Parathyroid adenoma (tissue), 2 donors: ENCODE measurements at regions not wholly inside any gene's neighbourhood (a gene's known extent, or its start where the extent isn't known, plus 50 kb on each side); places are given as distances from the start of the nearest gene placed in this dataset.

Source experiments
- H2AFZ ChIP-seq: fragments of 300-600 bp; sonication (generic); one replicate; pipeline ENCODE4 v1.7.0; 2017; ENCODE audit warnings: antibody characterized with exemption, mild to moderate bottlenecking
- H3K27ac ChIP-seq: fragments of 300-600 bp; sonication (generic); one replicate; pipeline ENCODE4 v1.7.0; 2017
- H3K27me3 ChIP-seq: fragments of 300-600 bp; sonication (generic); one replicate; pipeline ENCODE4 v1.7.0; 2017; ENCODE audit warnings: low read length; ENCODE audit not compliant: control insufficient read depth, insufficient read depth
- H3K36me3 ChIP-seq: fragments of 300-600 bp; sonication (generic); one replicate; pipeline ENCODE4 v1.7.0; 2017; ENCODE audit warnings: low read length; ENCODE audit not compliant: control insufficient read depth, insufficient read depth
- H3K4me1 ChIP-seq: fragments of 300-600 bp; sonication (generic); one replicate; pipeline ENCODE4 v1.7.0; 2017; ENCODE audit warnings: control low read depth
- H3K4me2 ChIP-seq: fragments of 300-600 bp; sonication (generic); one replicate; pipeline ENCODE4 v1.7.0; 2017; ENCODE audit warnings: low read length
- H3K4me3 ChIP-seq: fragments of 300-600 bp; sonication (generic); one replicate; pipeline ENCODE4 v1.7.0; 2017; ENCODE audit warnings: low read depth, low read length
- H3K79me2 ChIP-seq: fragments of 300-600 bp; sonication (generic); one replicate; pipeline ENCODE4 v1.7.0; 2017; ENCODE audit warnings: control low read depth
- H3K9ac ChIP-seq: fragments of 300-600 bp; sonication (generic); one replicate; pipeline ENCODE4 v1.7.0; 2017; ENCODE audit warnings: mild to moderate bottlenecking
- H3K9me3 ChIP-seq: fragments of 300-600 bp; sonication (generic); one replicate; pipeline ENCODE4 v1.7.0; 2017; ENCODE audit warnings: low read length; ENCODE audit not compliant: control insufficient read depth
- CTCF ChIP-seq: fragments of 300-600 bp; sonication (generic); IDR thresholded peaks from one replicate; pipeline ENCODE4 v1.7.0; 2017; ENCODE audit warnings: antibody characterized with exemption, mild to moderate bottlenecking
- donor health status: primary hyperparathyroidism.

DNA sequence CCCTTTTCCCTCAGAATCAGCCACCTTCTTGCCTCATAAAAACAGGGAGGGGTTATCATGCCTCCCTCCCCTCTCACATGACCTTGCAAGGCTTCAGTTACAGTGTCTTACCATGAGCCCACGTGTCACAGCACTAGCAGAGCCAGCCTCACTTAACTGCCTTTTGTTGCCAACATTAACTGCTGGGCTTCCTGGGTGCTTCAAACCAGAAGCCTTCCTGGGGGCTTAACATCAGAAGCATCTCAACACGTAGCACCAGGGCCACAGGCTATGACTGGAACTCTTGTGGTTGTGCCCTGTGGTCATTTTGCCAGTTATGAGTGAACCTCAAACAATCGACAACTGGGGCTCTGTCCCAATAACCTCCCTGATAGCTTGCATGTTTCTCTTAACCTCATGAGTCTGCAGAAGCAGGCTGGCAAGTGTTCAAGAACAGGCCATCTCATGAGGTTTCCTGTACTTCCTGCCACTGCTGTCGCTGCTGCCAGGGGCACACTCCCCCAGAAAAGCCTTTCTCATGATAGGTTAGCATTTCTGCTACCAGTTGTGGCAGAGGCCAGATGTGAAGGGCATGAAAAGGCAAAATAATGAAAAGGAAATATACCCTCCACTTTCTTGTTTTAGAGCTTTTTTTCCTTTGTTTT lies 132.2 kb downstream of the GLUL start:
- no peaks in the 10 kb centered on the region for H3K36me3 ChIP-seq
- no peaks in the 10 kb centered on the region for H3K9me3 ChIP-seq
- TF ChIP-seq CTCF: no peak
- no peak overlapping the region for H3K4me2 ChIP-seq
- no peak overlapping the region for H3K27ac ChIP-seq
- H3K27me3 ChIP-seq: no peaks in the 10 kb centered on the region
- H3K4me3 ChIP-seq: no peak overlapping the region
- H3K79me2 ChIP-seq: no peaks in the 10 kb centered on the region
- H3K9ac ChIP-seq: no peak overlapping the region
- H2AFZ ChIP-seq: no peak overlapping the region
- H3K4me1 ChIP-seq: no peaks in the 10 kb centered on the region

GRCh38 chr1:182257369-182258063 lies 134.1 kb downstream of the GLUL start:
- Histone ChIP-seq H3K9ac (no peak overlapping the region), H3K9me3 (no peaks in the 10 kb centered on the region), H3K4me3 (no peak overlapping the region), H2AFZ (no peak overlapping the region), H3K27me3 (no peaks in the 10 kb centered on the region), H3K79me2 (no peaks in the 10 kb centered on the region), H3K27ac (no peak overlapping the region), H3K4me1 (no peaks in the 10 kb centered on the region), H3K36me3 (no peaks in the 10 kb centered on the region), H3K4me2 (no peak overlapping the region)
- TF ChIP-seq CTCF: no peak

- Histone ChIP-seq H3K4me1 (no peaks in the 10 kb centered on the region), H2AFZ (no peak overlapping the region), H3K4me3 (no peak overlapping the region), H3K9ac (no peak overlapping the region), H3K4me2 (no peak overlapping the region), H3K36me3 (no peaks in the 10 kb centered on the region), H3K9me3 (no peaks in the 10 kb centered on the region), H3K79me2 (no peaks in the 10 kb centered on the region), H3K27me3 (no peaks in the 10 kb centered on the region), H3K27ac (no peak overlapping the region)
- TF ChIP-seq CTCF: no peak
Observed at GRCh38 chr1:182256931-182257330, 134.7 kb downstream of the GLUL start.

- H3K9me3 ChIP-seq: no peaks in the 10 kb centered on the region
- no peak overlapping the region for H3K9ac ChIP-seq
- H2AFZ ChIP-seq: no peak overlapping the region
- H3K27me3 ChIP-seq: no peaks in the 10 kb centered on the region
- no peak for TF ChIP-seq CTCF
- no peaks in the 10 kb centered on the region for H3K79me2 ChIP-seq
- no peak overlapping the region for H3K4me2 ChIP-seq
- no peak overlapping the region for H3K4me3 ChIP-seq
- no peak overlapping the region for H3K27ac ChIP-seq
- no peaks in the 10 kb centered on the region for H3K36me3 ChIP-seq
- H3K4me1 ChIP-seq: no peaks in the 10 kb centered on the region
Observed at GRCh38 chr1:182255494-182255893, 136.1 kb downstream of the GLUL start.
